H1 (cell line): ENCODE measurements at regions not wholly inside any gene's neighbourhood (a gene's known extent, or its start where the extent isn't known, plus 50 kb on each side); places are given as distances from the start of the nearest gene placed in this dataset.

Experiments used
- CTCF ChIA-PET: fragments of 300-600 bp; sonication (Branson Sonifier 250); formaldehyde crosslinking; loops from one replicate; lab custom pipeline; 2021; ENCODE audit not compliant: partially characterized antibody; lab: Charles Lee
- POLR2A ChIA-PET: fragments of 300-600 bp; sonication (Branson Sonifier 250); formaldehyde crosslinking; loops from one replicate; lab custom pipeline; 2021; ENCODE audit warnings: inconsistent platforms; ENCODE audit not compliant: partially characterized antibody; lab: Charles Lee
- DNase-seq, 2 experiments: peaks; one replicate each; pipeline versions ENCODE4 v3.0.0 to v3.0.0-alpha.2; 2010 to 2022; ENCODE audit warnings: low spot score in 2 of 2, low read depth in 1 of 2, mixed read lengths in 1 of 2
- FAIRE-seq: peaks from 2 replicates; lab custom pipeline; 2011; peaks lifted over from hg19 to GRCh38; lab: Jason Lieb, UNC
- H2AFZ ChIP-seq: 2 replicates; pipeline ENCODE4 v1.8.1; 2012; ENCODE audit warnings: low read length, inconsistent platforms
- H2AK5ac ChIP-seq: 2 replicates; pipeline ENCODE4 v1.6.1; 2013; ENCODE audit warnings: low read depth, low read length
- H2BK120ac ChIP-seq: replicated peaks from 2 replicates; pipeline ENCODE3; 2013; ENCODE audit warnings: low read depth, low read length, inconsistent platforms
- H2BK12ac ChIP-seq: 2 replicates; pipeline ENCODE4 v1.6.1; 2013; ENCODE audit warnings: low read depth, low read length
- H2BK15ac ChIP-seq: 2 replicates; pipeline ENCODE4 v1.6.1; 2013; ENCODE audit warnings: low read length
- H2BK20ac ChIP-seq: 2 replicates; pipeline ENCODE4 v1.6.1; 2013; ENCODE audit warnings: low read length
- H2BK5ac ChIP-seq: 2 replicates; pipeline ENCODE4 v1.6.1; 2013; ENCODE audit warnings: low read depth, low read length
- H3K14ac ChIP-seq: 2 replicates; pipeline ENCODE4 v1.6.1; 2013; ENCODE audit warnings: inconsistent platforms; ENCODE audit not compliant: insufficient read length
- H3K18ac ChIP-seq: 2 replicates; pipeline ENCODE4 v1.6.1; 2013; ENCODE audit warnings: low read length; ENCODE audit errors: extremely low read depth
- H3K23ac ChIP-seq: 2 replicates; pipeline ENCODE4 v1.6.1; 2013; ENCODE audit warnings: inconsistent platforms; ENCODE audit not compliant: insufficient read length
- H3K23me2 ChIP-seq: 2 replicates; pipeline ENCODE4 v1.6.1; 2013; ENCODE audit warnings: low read depth, low read length
- H3K27ac ChIP-seq: 2 replicates; pipeline ENCODE4 v1.6.1; 2011; ENCODE audit warnings: low read depth, low read length, inconsistent platforms
- H3K27me3 ChIP-seq, 4 experiments: replicated peaks in 1 of 4; 1 replicate in 1 of 4; 2 replicates in 3 of 4; pipeline versions ENCODE4 v1.6.1 to v1.8.1; 2011 to 2013; ENCODE audit warnings: low read length in 3 of 4, mild to moderate bottlenecking in 3 of 4, inconsistent platforms in 2 of 4, mixed read lengths in 2 of 4, moderate library complexity in 1 of 4; ENCODE audit not compliant: control insufficient read depth in 3 of 4, insufficient read depth in 3 of 4; ENCODE audit errors: extremely low read depth in 1 of 4
- H3K36me3 ChIP-seq, 4 experiments: 2 replicates each; pipeline versions ENCODE4 v1.6.1 to v1.8.1; 2011 to 2013; ENCODE audit warnings: mild to moderate bottlenecking in 4 of 4, low read length in 3 of 4, moderate library complexity in 2 of 4, control low read depth in 1 of 4, inconsistent platforms in 1 of 4; ENCODE audit not compliant: insufficient read depth in 4 of 4, control insufficient read depth in 2 of 4
- H3K4ac ChIP-seq: replicated peaks from 2 replicates; pipeline ENCODE3; 2013; ENCODE audit warnings: low read length, low read depth, mixed read lengths, inconsistent platforms; ENCODE audit not compliant: insufficient read length
- H3K4me1 ChIP-seq, 4 experiments: replicated peaks in 1 of 4; 1 replicate in 1 of 4; 2 replicates in 3 of 4; pipeline versions ENCODE4 v1.6.1 to v1.8.1; 2011 to 2013; ENCODE audit warnings: low read length in 3 of 4, inconsistent platforms in 2 of 4, mixed read lengths in 1 of 4; ENCODE audit not compliant: insufficient read depth in 4 of 4, control insufficient read depth in 3 of 4
- H3K4me2 ChIP-seq, 2 experiments: 2 replicates each; pipeline versions ENCODE4 v1.6.1 to v1.8.1; 2011 to 2013; ENCODE audit warnings: low read depth in 2 of 2, low read length in 2 of 2, control low read depth in 1 of 2, inconsistent platforms in 1 of 2, mild to moderate bottlenecking in 1 of 2; ENCODE audit not compliant: insufficient read depth in 1 of 2
- H3K4me3 ChIP-seq, 4 experiments: fragments of 200-600, 300-600 bp in 1 of 4; sonication (generic), shearing (Covaris generic), sonication (Bioruptor Twin) in 1 of 4; 2 replicates each; pipeline versions ENCODE4 v1.5.1 to v1.8.1; 2011 to 2016; ENCODE audit warnings: low read length in 4 of 4, low read depth in 3 of 4, control low read depth in 2 of 4, inconsistent platforms in 2 of 4, mild to moderate bottlenecking in 2 of 4, mixed read lengths in 1 of 4, moderate library complexity in 1 of 4; ENCODE audit not compliant: insufficient read depth in 2 of 4; ENCODE audit errors: extremely low read depth in 1 of 4
- H3K56ac ChIP-seq: replicated peaks from 2 replicates; pipeline ENCODE3; 2013; ENCODE audit warnings: low read depth, mild to moderate bottlenecking, mixed read lengths, low read length, inconsistent platforms; ENCODE audit not compliant: insufficient read length
- H3K79me1 ChIP-seq: 2 replicates; pipeline ENCODE4 v1.6.1; 2013; ENCODE audit warnings: low read depth, low read length, control low read depth
- H3K79me2 ChIP-seq, 2 experiments: 2 replicates each; pipeline versions ENCODE4 v1.6.1 to v1.8.1; 2012 to 2013; ENCODE audit warnings: low read length in 2 of 2, mild to moderate bottlenecking in 2 of 2, inconsistent platforms in 1 of 2; ENCODE audit not compliant: insufficient read depth in 2 of 2, control insufficient read depth in 1 of 2
- H3K9ac ChIP-seq, 4 experiments: replicated peaks in 1 of 4; 1 replicate in 1 of 4; 2 replicates in 3 of 4; pipeline versions ENCODE4 v1.6.1 to v1.8.1; 2011 to 2013; ENCODE audit warnings: low read depth in 3 of 4, low read length in 3 of 4, control low read depth in 2 of 4, mild to moderate bottlenecking in 2 of 4, moderate library complexity in 2 of 4, inconsistent platforms in 1 of 4; ENCODE audit errors: extremely low read depth in 1 of 4
- H3K9me3 ChIP-seq, 2 experiments: 2 replicates each; pipeline versions ENCODE4 v1.6.1 to v1.8.1; 2012 to 2013; ENCODE audit warnings: mild to moderate bottlenecking in 2 of 2, moderate library complexity in 2 of 2, control low read depth in 1 of 2, inconsistent platforms in 1 of 2, low read depth in 1 of 2, low read length in 1 of 2, mixed read lengths in 1 of 2; ENCODE audit not compliant: insufficient read depth in 2 of 2
- H4K20me1 ChIP-seq, 2 experiments: replicated peaks in 1 of 2; 2 replicates each; pipeline versions ENCODE3 to v1.8.1; 2011 to 2013; ENCODE audit warnings: inconsistent platforms in 2 of 2, low read length in 2 of 2, mild to moderate bottlenecking in 1 of 2; ENCODE audit not compliant: insufficient read depth in 2 of 2, control insufficient read depth in 1 of 2
- H4K5ac ChIP-seq: 2 replicates; pipeline ENCODE4 v1.6.1; 2013; ENCODE audit warnings: low read length, low read depth, mixed read lengths, inconsistent platforms; ENCODE audit not compliant: insufficient read length
- H4K8ac ChIP-seq: 2 replicates; pipeline ENCODE4 v1.8.0; 2013; ENCODE audit warnings: mild to moderate bottlenecking, moderate library complexity, low read length, inconsistent platforms; ENCODE audit not compliant: insufficient read depth; ENCODE audit errors: extremely low read depth
- H4K91ac ChIP-seq: replicated peaks from 2 replicates; pipeline ENCODE3; 2013; ENCODE audit warnings: low read length, mixed read lengths, inconsistent platforms; ENCODE audit not compliant: insufficient read length
- BCL11A ChIP-seq, 2 experiments: IDR thresholded peaks; one replicate each; pipeline ENCODE4 v1.6.1; 2011; ENCODE audit warnings: low read depth in 2 of 2, low read length in 2 of 2, mild to moderate bottlenecking in 2 of 2
- CBX8 ChIP-seq: fragments of 300-800, 300-1000 bp; sonication (generic); IDR thresholded peaks from 2 replicates; pipeline ENCODE4 v1.7.1; 2016; ENCODE audit warnings: low read depth, low read length, borderline replicate concordance
- CEBPB ChIP-seq: IDR thresholded peaks from 2 replicates; pipeline ENCODE4 v1.6.1; 2012; ENCODE audit warnings: low read depth, low read length
- CHD2 ChIP-seq: IDR thresholded peaks from 2 replicates; pipeline ENCODE4 v1.6.1; 2012; ENCODE audit warnings: low read length, improper control_type of control experiment
- HDAC2 ChIP-seq, 2 experiments: fragments of 300-600 bp in 1 of 2; sonication (generic) in 1 of 2; IDR thresholded peaks; 2 replicates each; pipeline ENCODE4 v1.6.1; 2011 to 2012; ENCODE audit warnings: low read depth in 2 of 2, low read length in 2 of 2, mild to moderate bottlenecking in 2 of 2, moderate library complexity in 2 of 2, borderline replicate concordance in 1 of 2, inconsistent platforms in 1 of 2
- HDAC6 ChIP-seq: IDR thresholded peaks from one replicate; pipeline ENCODE4 v1.7.1; 2012; ENCODE audit warnings: low read depth, mild to moderate bottlenecking, inconsistent platforms, low read length, moderate library complexity
- KDM1A ChIP-seq: fragments of 200-600, 300-600 bp; sonication (generic); IDR thresholded peaks from 2 replicates; pipeline ENCODE4 v1.7.1; 2016; ENCODE audit warnings: mild to moderate bottlenecking, low read length, borderline replicate concordance
- POU5F1 ChIP-seq: IDR thresholded peaks from 2 replicates; pipeline ENCODE4 v1.6.1; 2011; ENCODE audit warnings: low read depth, mild to moderate bottlenecking, low read length, moderate library complexity
- SAP30 ChIP-seq: fragments of 300-600 bp; sonication (generic); IDR thresholded peaks from 2 replicates; pipeline ENCODE4 v1.7.1; 2012; ENCODE audit warnings: low read length, moderate library complexity, mild to moderate bottlenecking, inconsistent platforms; ENCODE audit not compliant: insufficient read depth, insufficient replicate concordance
- SIN3A ChIP-seq, 2 experiments: IDR thresholded peaks in 1 of 2; conservative IDR thresholded peaks in 1 of 2; 2 replicates each; pipeline ENCODE4 v1.6.1; 2011 to 2012; ENCODE audit warnings: low read length in 2 of 2, improper control_type of control experiment in 1 of 2, low read depth in 1 of 2, mild to moderate bottlenecking in 1 of 2
- SIRT6 ChIP-seq: IDR thresholded peaks from one replicate; pipeline ENCODE4 v1.7.1; 2012; ENCODE audit warnings: low read length, inconsistent platforms
- SIX5 ChIP-seq: IDR thresholded peaks from 2 replicates; pipeline ENCODE4 v1.6.1; 2011; ENCODE audit warnings: mild to moderate bottlenecking, low read depth, low read length
- TAF1 ChIP-seq: IDR thresholded peaks from 2 replicates; pipeline ENCODE4 v1.6.1; 2011; ENCODE audit warnings: mild to moderate bottlenecking, low read depth, low read length
- TEAD4 ChIP-seq: IDR thresholded peaks from 2 replicates; pipeline ENCODE4 v1.6.1; 2012; ENCODE audit warnings: low read depth, low read length, inconsistent platforms, mixed read lengths
- WGBS, 2 experiments: shearing (Covaris generic) in 1 of 2; methylation state at CpG; one replicate each; pipeline versions ENCODE4 v1.1.6 to v1.1.7; 2013 to 2015; ENCODE audit warnings: low lambda C conversion rate in 2 of 2, mixed read lengths in 2 of 2, inconsistent platforms in 1 of 2, low coverage in 1 of 2, missing lambda C conversion rate in 1 of 2; ENCODE audit not compliant: insufficient replicate concordance in 2 of 2, insufficient coverage in 1 of 2, insufficient read length in 1 of 2; ENCODE audit errors: extremely low coverage in 1 of 2, missing lambda C conversion rate in 1 of 2; 5-methylcytosine and 5-hydroxymethylcytosine counted together
- TF ChIP-seq, protein P1 (sequence below): IDR thresholded peaks from 2 replicates; pipeline ENCODE4 v1.6.1; 2011; ENCODE audit warnings: low read depth, mild to moderate bottlenecking, low read length; ENCODE audit not compliant: insufficient read depth

DNA sequence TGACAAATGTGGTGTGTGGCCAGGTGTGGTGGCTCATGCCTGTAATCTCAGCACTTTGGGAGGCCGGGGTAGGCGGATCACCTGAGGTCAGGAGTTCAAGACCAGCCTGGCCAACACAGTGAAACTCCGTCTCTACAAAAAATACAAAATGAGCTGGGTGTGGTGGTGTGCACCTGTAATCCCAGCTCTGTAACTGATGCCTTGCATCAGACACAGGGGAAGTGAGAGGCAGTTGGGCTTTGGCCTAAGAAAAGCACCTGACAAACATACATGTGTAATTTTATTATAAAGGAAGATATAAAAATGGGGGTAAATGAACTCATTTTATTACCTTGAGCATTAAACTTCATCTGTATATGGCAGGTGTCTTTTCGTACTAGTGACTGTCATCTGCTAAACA, 66.7 kb upstream of the FAM136A start:
- H3K9ac ChIP-seq: no peak overlapping the region
- no peak for FAIRE-seq
- CTCF ChIA-PET: interaction anchor here (0.6 to 1.7 kb wide), 3 partner anchors 129 to 249 kb away, joined by 3 to 4 read pairs (median 4); no protein-coding TSS in a partner anchor
- no peak for DNase-seq
- no peak overlapping the region for H3K4me2 ChIP-seq
- H3K27me3 ChIP-seq: no peaks in the 10 kb centered on the region; a peak in 2 of 7 replicates
- no peaks in the 10 kb centered on the region for H3K4me1 ChIP-seq
- no peak overlapping the region for H2BK12ac ChIP-seq
- no peak overlapping the region for H3K14ac ChIP-seq
- no peak overlapping the region for H2AFZ ChIP-seq
- no peak overlapping the region for H4K5ac ChIP-seq
- no peak overlapping the region for H3K4me3 ChIP-seq
- no peak overlapping the region for H3K4ac ChIP-seq
- no peak overlapping the region for H2AK5ac ChIP-seq
- H3K9me3 ChIP-seq: no peaks in the 10 kb centered on the region
- H3K27ac ChIP-seq: no peak overlapping the region
- H2BK15ac ChIP-seq: no peak overlapping the region
- no peaks in the 10 kb centered on the region for H3K79me1 ChIP-seq
- H3K18ac ChIP-seq: no peak overlapping the region
- no peak overlapping the region for H2BK5ac ChIP-seq
- H2BK120ac ChIP-seq: no peak overlapping the region
- POLR2A ChIA-PET: no interaction called here
- no peak overlapping the region for H3K23ac ChIP-seq
- no peak overlapping the region for H4K8ac ChIP-seq
- H3K36me3 ChIP-seq: no peaks in the 10 kb centered on the region
- no peak overlapping the region for H4K91ac ChIP-seq
- 84% methylated on average over 4 of the region's 4 CpGs; no CpG with 5 or more reads in 1 of the 2 experiments for WGBS, 2 experiments
- no peak overlapping the region for H3K56ac ChIP-seq
- H3K79me2 ChIP-seq: no peaks in the 10 kb centered on the region
- H3K23me2 ChIP-seq: peaks cover under 1% of the 10 kb centered on the region; the same call in 1 of the 2 replicates
- H2BK20ac ChIP-seq: no peak overlapping the region
- no peaks in the 10 kb centered on the region for H4K20me1 ChIP-seq
- TF ChIP-seq TEAD4 (no peak), HDAC6 (no peak), HDAC2 (IDR thresholded peaks at IDR 0.05; ENCODE audit: borderline replicate concordance in 1 of 2, low read depth in 2 of 2, low read length in 2 of 2) (no peak), CBX8 (no peak), SIN3A (conservative IDR thresholded peaks at IDR 0.05 in 1 of 2, IDR thresholded peaks at IDR 0.05 in 1 of 2; ENCODE audit: low read depth in 1 of 2, low read length in 2 of 2) (no peak), BCL11A (IDR thresholded peaks at IDR 0.05; ENCODE audit: low read depth in 2 of 2, low read length in 2 of 2) (no peak), SIRT6 (no peak), KDM1A (no peak), CHD2 (no peak), POU5F1 (no peak), TAF1 (no peak), SIX5 (no peak), CEBPB (no peak), SAP30 (no peak)
- TF ChIP-seq, protein P1, sequence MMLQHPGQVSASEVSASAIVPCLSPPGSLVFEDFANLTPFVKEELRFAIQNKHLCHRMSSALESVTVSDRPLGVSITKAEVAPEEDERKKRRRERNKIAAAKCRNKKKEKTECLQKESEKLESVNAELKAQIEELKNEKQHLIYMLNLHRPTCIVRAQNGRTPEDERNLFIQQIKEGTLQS: no peak
